ENCODE measurements at regions not wholly inside any gene's neighbourhood (a gene's known extent, or its start where the extent isn't known, plus 50 kb on each side); places are given as distances from the start of the nearest gene placed in this dataset.

DNA sequence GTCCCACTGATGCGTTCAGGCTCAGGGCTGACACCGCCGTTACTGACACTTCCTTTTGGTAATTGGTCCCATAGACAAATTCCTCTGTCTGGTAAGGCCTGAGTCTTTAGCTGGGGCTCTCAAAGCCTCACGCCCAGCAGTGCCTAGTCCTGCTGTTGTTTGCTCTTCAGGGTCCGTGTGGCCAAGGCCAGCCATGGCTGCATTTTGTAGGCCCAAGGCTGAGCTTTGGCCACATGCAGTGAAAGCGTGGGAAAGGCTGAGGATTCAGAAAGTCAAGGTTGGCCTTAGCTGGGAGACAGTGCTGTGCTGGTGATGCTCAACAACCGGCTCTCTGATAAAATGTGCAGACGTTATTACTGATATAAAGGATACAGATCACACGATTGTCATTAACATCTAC is 63.5 kb upstream of the C1orf174 start:
- no peaks in the 10 kb centered on the region for H3K27me3 ChIP-seq
- H3K4me3 ChIP-seq, result no peak overlapping the region
- peaks cover 0 to 19% (median 0%) of the 10 kb centered on the region in 4 donors for H3K9me3 ChIP-seq
- no peaks in the 10 kb centered on the region for H3K4me1 ChIP-seq
- WGBS, 2 donors, result 81 to 82% methylated on average over 9 of the region's 9 CpGs
- DNase-seq (ENCODE audit: low spot score in 2 of 2), result no peak
- no peaks in the 10 kb centered on the region for H3K36me3 ChIP-seq
- H3K27ac ChIP-seq, result no peak overlapping the region
- TF ChIP-seq POLR2A (IDR thresholded peaks at IDR 0.05) (no peak), EP300 (IDR thresholded peaks at IDR 0.05) (no peak)
- TF ChIP-seq, protein P1, sequence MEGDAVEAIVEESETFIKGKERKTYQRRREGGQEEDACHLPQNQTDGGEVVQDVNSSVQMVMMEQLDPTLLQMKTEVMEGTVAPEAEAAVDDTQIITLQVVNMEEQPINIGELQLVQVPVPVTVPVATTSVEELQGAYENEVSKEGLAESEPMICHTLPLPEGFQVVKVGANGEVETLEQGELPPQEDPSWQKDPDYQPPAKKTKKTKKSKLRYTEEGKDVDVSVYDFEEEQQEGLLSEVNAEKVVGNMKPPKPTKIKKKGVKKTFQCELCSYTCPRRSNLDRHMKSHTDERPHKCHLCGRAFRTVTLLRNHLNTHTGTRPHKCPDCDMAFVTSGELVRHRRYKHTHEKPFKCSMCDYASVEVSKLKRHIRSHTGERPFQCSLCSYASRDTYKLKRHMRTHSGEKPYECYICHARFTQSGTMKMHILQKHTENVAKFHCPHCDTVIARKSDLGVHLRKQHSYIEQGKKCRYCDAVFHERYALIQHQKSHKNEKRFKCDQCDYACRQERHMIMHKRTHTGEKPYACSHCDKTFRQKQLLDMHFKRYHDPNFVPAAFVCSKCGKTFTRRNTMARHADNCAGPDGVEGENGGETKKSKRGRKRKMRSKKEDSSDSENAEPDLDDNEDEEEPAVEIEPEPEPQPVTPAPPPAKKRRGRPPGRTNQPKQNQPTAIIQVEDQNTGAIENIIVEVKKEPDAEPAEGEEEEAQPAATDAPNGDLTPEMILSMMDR (IDR thresholded peaks at IDR 0.05), result no peak

GRCh38 chr1:3965693-3966092 is 65.6 kb upstream of the C1orf174 start:
- WGBS, 2 donors, result 86 to 96% methylated on average over 6 of the region's 6 CpGs

DNA sequence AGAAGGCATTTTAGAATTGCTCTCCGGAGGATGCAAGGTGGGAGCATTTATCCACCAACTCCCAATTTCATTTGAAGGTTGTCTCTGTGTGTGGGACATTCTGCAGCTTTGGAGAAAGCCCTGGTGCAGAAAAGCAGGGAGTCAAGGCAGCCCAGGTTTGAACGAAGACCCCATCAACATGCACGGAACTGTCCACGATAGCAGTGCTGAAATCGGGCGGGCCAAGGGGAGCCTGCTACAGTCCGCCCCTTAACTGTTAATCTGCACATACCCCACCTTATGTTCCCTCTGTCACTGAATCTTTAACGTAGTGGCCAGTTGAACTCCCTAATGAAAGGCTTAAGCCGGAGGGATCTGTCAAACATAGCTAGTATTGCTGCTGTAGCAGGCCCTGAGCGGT is 68.8 kb upstream of the C1orf174 start:
- TF ChIP-seq EP300 (IDR thresholded peaks at IDR 0.05), result no peak
- TF ChIP-seq POLR2A (IDR thresholded peaks at IDR 0.05), result no peak
- TF ChIP-seq, protein P1 (IDR thresholded peaks at IDR 0.05), result no peak
- 62% methylated on average over 10 of the region's 10 CpGs for WGBS, 2 donors
- DNase-seq (ENCODE audit: low spot score in 2 of 2), result no peak
- H3K4me3 ChIP-seq, result no peak overlapping the region
- no peaks in the 10 kb centered on the region for H3K27me3 ChIP-seq
- H3K9me3 ChIP-seq, result peaks cover 0 to 23% (median 0%) of the 10 kb centered on the region in 4 donors
- no peaks in the 10 kb centered on the region for H3K4me1 ChIP-seq
- H3K27ac ChIP-seq, result no peak overlapping the region
- no peaks in the 10 kb centered on the region for H3K36me3 ChIP-seq

More at GRCh38 chr1:3965693-3966092, 65.6 kb upstream of the C1orf174 start:
- H3K4me3 ChIP-seq, result no peak overlapping the region
- H3K4me1 ChIP-seq, result no peaks in the 10 kb centered on the region
- no peaks in the 10 kb centered on the region for H3K27me3 ChIP-seq
- peaks cover 0 to 23% (median 0%) of the 10 kb centered on the region in 4 donors for H3K9me3 ChIP-seq
- DNase-seq (ENCODE audit: low spot score in 2 of 2), result no peak
- H3K36me3 ChIP-seq, result no peaks in the 10 kb centered on the region
- no peak for TF ChIP-seq EP300 (IDR thresholded peaks at IDR 0.05)
- TF ChIP-seq, protein P1 (IDR thresholded peaks at IDR 0.05), result no peak
- TF ChIP-seq POLR2A (IDR thresholded peaks at IDR 0.05), result no peak
- H3K27ac ChIP-seq, result no peak overlapping the region

- H3K36me3 ChIP-seq, result no peaks in the 10 kb centered on the region
- no peaks in the 10 kb centered on the region for H3K4me1 ChIP-seq
- peaks cover 0 to 15% (median 0%) of the 10 kb centered on the region in 4 donors for H3K9me3 ChIP-seq
- H3K27me3 ChIP-seq, result no peaks in the 10 kb centered on the region
- H3K27ac ChIP-seq, result no peak overlapping the region
- WGBS, 2 donors, result 71 to 72% methylated on average over 5 of the region's 5 CpGs
- DNase-seq (ENCODE audit: low spot score in 2 of 2), result no peak
- TF ChIP-seq POLR2A (IDR thresholded peaks at IDR 0.05), result no peak
- TF ChIP-seq, protein P1 (IDR thresholded peaks at IDR 0.05), result no peak
- TF ChIP-seq EP300 (IDR thresholded peaks at IDR 0.05), result no peak
- no peak overlapping the region for H3K4me3 ChIP-seq
Observed at GRCh38 chr1:3971981-3972380, 71.9 kb upstream of the C1orf174 start.

DNA sequence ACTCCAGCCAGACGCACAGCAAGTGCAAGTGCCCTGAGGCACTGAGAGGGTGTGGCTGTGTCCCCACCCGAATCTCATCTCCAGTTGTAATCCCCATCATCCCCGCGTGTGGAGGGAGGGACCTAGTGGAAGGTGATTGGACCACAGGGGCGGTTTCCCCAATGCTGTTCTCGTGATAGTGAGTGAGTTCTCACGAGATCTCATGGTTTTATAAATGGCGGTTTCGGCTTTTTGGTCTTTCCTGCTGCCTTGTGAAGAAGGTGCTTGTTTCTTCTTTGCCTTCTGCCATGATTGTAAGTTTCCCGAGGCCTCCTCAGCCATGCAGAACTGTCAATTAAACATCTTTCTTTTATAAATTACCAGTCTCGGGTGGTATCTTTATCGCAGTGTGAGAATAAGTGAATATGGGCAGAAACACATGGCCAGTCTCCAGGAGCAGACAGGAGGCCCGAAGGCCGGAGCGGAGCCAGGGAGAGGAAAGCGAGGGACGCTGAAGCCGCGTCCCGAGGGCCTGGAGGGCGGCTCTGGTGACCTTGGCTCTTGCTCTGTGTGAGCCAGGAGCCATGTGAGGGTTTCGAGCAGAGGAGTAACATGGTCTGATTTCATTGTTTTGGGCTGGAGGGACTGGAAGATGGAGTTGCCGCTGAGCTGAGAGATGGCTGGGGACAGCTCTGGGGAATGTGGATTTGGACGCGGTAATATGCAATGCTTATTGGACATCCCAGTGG is 76.0 kb upstream of the C1orf174 start:
- Histone ChIP-seq H3K27ac (no peak overlapping the region), H3K4me1 (no peaks in the 10 kb centered on the region), H3K36me3 (no peaks in the 10 kb centered on the region), H3K27me3 (no peaks in the 10 kb centered on the region), H3K4me3 (no peak overlapping the region), H3K9me3 (no peaks in the 10 kb centered on the region)
- no peak for DNase-seq (ENCODE audit: low spot score in 2 of 2)
- 82 to 84% methylated on average over 25 of the region's 25 CpGs for WGBS, 2 donors
- TF ChIP-seq EP300 (IDR thresholded peaks at IDR 0.05) (no peak), POLR2A (IDR thresholded peaks at IDR 0.05) (no peak)
- TF ChIP-seq, protein P1 (IDR thresholded peaks at IDR 0.05), result no peak

All from tibial nerve (tissue), 4 donors.